Stimulated activated CD4-positive, alpha-beta T cell treated with anti-CD3 and anti-CD28 coated beads, Interleukin-12 subunit alpha, Interleukin-12 subunit beta, amount 100 ng/mL, for 24 hours (primary cell): ENCODE measurements at regions not wholly inside any gene's neighbourhood (a gene's known extent, or its start where the extent isn't known, plus 50 kb on each side); places are given as distances from the start of the nearest gene placed in this dataset.
"Not testable (repeated sequence)": the region's sequence is repeated elsewhere in the genome, so short reads cannot be mapped to it uniquely, and the experiment has no call there.

Source experiments
- DNase-seq, 2 experiments: peaks; one replicate each; pipeline ENCODE4 v3.0.0-alpha.2; 2020; ENCODE audit warnings: low read depth in 2 of 2

- no peak for DNase-seq
These were observed 802.4 kb downstream of the TRIML1 start for GRCh38 chr4:188941524-188942119.

- no peak for DNase-seq
These were observed 803.4 kb downstream of the TRIML1 start for GRCh38 chr4:188942606-188943005.

DNA sequence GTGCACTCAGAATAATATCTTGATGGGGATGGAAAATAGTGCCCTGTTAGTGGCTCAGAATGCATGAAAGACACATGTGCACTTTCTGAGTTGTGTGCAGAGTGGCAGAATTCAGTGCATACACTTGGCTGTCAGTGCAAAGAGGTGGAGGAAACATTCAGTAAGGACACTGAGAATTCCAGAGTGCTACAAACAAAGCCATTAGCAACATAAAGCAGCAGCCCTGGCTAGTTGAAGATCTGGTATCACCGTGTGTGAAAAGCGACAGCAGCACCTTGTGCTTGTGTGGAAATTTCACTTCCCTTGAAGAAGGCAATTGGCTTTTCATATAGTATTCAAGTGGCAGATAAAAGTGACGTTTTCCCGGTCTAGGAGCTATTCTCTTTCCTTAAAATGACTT, 810.4 kb downstream of the TRIML1 start:
- no peak for DNase-seq

DNA sequence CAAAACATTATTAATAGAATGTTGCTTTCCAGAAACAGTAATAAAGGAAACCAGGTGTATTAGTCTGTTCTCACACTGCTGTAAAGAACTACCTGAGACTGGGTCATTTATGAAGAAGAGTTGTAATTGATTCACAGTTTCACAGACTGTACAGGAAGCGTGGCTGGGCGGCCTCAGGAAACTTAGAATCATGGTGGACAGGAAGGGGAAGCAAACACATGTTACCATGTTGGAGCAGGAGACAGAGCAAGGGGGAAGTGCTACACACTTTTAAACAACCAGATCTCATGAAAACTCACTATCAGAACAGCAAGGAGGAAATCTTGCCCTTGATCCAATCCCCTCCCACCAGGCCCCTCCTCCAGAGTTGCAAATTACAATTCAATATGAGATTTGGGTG, 815.8 kb downstream of the TRIML1 start:
- DNase-seq: no peak

- DNase-seq: no peak
These were observed 817.3 kb downstream of the TRIML1 start for GRCh38 chr4:188956566-188956965.

GRCh38 chr4:188958346-188958745, 819.1 kb downstream of the TRIML1 start:
- DNase-seq: no peak

DNA sequence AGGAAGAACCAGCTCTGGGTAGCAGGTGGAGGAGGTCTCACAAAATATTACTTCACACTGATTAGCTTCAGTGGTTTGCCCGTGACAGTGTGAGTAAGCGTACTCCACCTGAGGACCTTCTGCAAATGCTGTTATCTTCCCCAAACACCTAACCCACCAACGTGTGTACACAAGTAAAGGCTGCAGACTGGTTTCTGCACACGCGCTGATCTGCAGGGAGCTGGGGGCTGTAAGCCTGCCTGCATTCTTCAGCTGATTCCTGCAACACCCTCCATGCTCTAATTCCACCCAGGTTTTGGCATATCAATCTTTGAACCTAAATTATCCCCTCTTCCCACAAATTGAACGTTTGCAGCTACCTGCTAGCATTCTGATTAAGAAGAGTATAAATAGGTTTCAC, 820.2 kb downstream of the TRIML1 start:
- DNase-seq: no peak

GRCh38 chr4:188960411-188961093, 821.3 kb downstream of the TRIML1 start:
- DNase-seq: no peak

GRCh38 chr4:188971125-188971524, 831.9 kb downstream of the TRIML1 start:
- no peak for DNase-seq

DNA sequence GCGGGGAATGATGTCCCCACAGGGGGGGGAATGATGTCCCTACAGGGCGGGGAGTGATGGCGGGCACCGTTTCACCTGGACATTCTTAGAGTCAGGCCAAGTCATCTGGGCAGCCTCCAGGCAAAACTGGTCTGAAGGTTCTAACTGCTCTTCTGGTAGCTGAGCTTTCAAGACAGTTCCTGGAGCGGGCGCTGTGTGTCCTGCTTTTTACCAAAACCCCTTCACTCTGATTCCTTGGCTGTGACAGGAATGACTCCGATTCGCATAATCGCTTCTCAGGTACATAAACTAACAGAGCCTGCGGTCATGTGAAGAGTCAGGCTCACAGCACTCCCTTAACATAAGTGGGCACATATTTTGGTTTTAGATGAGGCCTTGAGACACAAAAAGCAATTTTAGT, 836.0 kb downstream of the TRIML1 start:
- no peak for DNase-seq

- no peak for DNase-seq
These were observed 837.4 kb downstream of the TRIML1 start for GRCh38 chr4:188976644-188977115.

DNA sequence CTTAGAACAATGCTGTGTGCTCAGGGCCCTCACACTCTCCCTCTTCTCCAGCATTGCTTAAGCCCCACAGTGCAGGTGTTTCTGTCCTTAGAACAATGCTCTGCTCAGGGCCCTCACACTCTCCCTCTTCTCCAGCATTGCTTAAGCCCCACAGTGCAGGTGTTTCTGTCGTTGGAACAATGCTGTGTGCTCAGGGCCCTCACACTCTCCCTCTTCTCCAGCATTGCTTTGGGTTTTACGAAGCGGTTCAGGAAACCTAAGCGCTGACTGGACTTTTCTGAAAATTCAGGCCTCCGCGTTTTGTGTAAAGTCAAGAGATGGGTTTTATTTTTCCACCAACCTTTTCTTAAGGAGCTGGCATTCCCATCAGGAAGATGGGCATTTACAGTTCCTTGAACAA, 838.0 kb downstream of the TRIML1 start:
- DNase-seq: not testable (repeated sequence)

DNA sequence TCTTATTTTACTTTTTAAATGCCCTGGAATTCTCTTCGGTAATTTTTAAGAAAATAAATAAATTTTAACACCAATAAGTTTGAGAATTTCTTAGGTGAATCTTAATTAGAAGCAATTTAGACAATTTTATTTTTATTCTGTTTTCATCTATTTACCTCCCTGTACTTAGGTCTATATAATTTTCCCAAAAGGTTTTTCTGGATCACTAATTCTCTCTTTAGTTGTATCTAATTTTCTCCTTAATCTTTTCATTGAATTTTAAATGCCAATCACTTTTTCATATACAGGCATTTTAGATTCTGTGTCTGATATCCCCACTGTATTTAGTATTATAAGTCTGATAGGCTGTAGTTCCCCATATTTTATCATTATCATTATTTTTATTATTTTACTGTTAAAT, 845.3 kb downstream of the TRIML1 start:
- no peak for DNase-seq

DNA sequence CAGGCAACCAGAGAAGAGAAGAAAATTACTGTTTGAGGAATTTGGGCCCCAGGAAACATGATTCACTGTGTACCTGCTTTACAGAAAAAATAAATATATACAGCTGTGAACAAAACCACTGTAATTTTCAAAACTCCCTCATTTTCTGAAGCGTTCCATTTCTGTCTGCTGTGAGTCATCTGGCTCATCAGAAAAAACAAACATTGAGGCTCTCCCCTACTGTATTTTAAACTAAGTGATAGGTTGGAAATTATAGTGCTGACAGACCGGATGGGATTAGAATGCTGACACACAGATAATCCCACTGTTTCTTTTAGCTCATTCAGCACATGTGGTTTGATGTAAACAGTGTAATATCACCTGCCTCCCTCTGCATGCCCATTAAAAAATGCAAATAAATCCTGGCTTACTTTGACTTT, 847.0 kb downstream of the TRIML1 start:
- no peak for DNase-seq

DNA sequence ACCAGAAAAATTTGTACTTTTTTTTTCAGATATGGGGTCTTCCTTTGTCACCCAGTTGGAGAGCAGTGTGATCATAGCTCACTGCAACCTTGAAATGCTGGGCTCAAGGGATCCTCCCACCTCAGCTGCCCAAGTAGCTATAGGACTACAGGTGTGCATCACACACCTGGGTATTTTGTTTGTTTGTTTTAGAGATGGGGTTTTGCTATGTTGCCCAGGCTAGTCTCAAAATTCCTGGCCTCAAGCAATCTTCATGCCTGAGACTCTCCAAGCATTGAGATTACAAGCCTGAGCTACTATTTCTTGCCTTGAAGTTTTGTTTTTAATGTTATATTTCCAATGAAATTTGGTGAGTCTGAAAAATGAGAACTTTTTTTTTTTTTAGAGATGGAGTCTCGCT, 847.8 kb downstream of the TRIML1 start:
- no peak for DNase-seq

DNA sequence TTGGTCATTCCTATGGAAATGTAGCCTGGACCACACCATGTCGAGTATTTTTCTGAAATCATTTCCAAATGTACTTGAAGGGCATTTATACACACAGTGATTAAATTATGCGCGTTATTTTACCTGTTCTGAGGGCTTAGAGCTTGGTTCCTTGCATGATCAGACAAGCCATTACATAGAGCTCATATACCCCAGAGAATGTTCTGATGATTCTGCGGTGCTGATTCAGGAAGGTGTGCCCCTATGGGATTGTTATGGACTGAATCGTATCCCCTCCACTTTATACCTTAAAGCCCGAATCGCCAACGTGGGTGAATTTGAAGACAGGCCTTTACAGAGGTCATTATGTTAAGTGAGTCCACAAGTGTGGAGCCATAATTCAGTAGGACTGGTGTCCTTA, 848.9 kb downstream of the TRIML1 start:
- DNase-seq: no peak

GRCh38 chr4:188989371-188989770, 850.1 kb downstream of the TRIML1 start:
- DNase-seq: no peak

- DNase-seq: no peak
These were observed 853.5 kb downstream of the TRIML1 start for GRCh38 chr4:188992706-188993105.

DNA sequence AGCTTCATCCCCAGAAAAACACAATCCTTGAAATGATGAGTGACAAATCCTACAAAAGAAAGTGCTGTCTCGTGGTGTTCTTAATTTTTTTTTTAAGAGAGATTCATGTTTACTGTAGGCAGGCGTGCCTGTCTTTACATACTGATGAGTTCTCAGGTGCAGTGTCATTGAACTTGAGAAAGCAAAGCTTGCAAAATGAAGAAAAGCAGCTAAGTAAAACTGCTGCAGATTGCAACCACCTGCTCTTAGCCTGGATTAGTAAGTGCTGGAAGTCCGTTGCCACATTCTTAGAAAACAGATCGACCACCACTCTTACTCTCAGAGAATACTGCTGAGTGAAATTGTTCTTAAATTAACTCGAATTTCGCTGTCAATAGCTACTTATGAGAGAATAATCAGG, 854.6 kb downstream of the TRIML1 start:
- no peak for DNase-seq

DNA sequence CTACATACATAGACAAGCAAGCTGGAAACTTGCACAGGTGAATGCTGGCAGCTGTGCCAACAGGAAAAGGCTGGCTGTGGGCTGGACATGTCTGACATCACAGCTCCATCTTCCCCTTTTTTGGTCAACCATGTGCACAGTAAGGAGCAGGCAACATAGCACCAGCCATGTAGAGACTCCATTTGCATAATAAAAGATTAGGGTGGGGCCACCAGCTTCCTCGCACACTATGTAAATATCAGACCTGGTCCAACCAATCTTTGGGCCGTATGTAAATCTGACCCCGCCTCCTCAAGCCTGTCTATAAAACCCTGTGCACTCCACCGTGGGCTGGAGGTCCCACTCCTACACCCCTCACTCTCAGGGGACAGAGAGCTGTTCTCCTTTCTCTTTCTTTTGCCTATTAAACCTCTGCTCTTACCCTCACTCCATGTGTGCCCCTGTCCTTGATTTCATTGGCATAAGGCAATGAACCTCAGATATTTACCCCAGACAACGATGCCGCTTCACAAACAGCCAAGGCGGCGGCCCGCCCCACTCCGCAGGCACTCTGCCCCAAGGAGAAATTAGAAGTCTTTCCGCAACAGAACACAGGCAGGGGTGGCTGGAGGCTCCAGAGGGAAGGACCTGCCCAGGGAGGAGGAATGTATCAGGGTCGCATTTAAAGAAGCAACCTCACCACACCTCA, 862.2 kb downstream of the TRIML1 start:
- DNase-seq: no peak

GRCh38 chr4:189001971-189002450, 862.8 kb downstream of the TRIML1 start:
- DNase-seq: no peak

DNA sequence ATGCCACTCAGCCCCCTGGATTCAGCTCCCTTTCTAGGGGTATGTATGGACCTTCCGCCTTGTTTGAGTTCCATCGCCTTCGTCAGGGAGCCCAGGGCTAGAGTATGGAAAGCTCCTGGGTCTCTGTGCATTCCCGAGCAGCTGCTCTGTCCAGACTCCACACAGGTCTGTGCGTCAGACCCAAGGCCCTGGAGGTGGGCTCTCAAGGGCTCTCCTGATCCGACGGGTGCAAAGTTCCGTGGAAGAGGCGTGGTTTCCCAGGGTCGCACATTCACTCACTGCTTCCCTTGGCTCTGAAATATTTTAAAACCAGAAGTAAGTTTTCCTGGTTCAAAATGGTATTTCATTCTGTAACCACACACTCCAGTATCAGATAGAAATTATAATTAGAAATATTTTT, 863.2 kb downstream of the TRIML1 start:
- DNase-seq: no peak
